CD4-positive, alpha-beta T cell (primary cell): ENCODE measurements at regions not wholly inside any gene's neighbourhood (a gene's known extent, or its start where the extent isn't known, plus 50 kb on each side); places are given as distances from the start of the nearest gene placed in this dataset.
"Not testable (repeated sequence)": the region's sequence is repeated elsewhere in the genome, so short reads cannot be mapped to it uniquely, and the experiment has no call there.

ENCODE experiments used
- ATAC-seq: fragments of 200-7000 bp; cut with Tn5 transposase; one replicate; pipeline ENCODE4 v1.10.0; 2022; ENCODE audit warnings: mild to moderate bottlenecking; ENCODE audit not compliant: poor library complexity
- CTCF ChIA-PET: fragments of 350-600 bp; sonication (Branson Sonifier 250); formaldehyde crosslinking; loops from one replicate; lab custom pipeline; 2021; ENCODE audit warnings: antibody characterized with exemption, inconsistent platforms; lab: Charles Lee
- POLR2A ChIA-PET: fragments of 350-600 bp; sonication (Branson Sonifier 250); formaldehyde crosslinking; loops from one replicate; lab custom pipeline; 2021; ENCODE audit warnings: antibody characterized with exemption, inconsistent platforms; lab: Charles Lee
- DNase-seq, 14 experiments: peaks; one replicate each; pipeline ENCODE4 v3.0.0-alpha.2; 2013 to 2020; ENCODE audit warnings: mixed read lengths in 2 of 14
- H3K27ac ChIP-seq, 2 donors: one replicate each; pipeline versions ENCODE4 v1.5.1 to v1.7.0; 2013; ENCODE audit warnings: low read length in 2 of 2, low read depth in 1 of 2, mild to moderate bottlenecking in 1 of 2
- H3K27me3 ChIP-seq, 2 experiments: 1 replicate in 1 of 2; 2 replicates in 1 of 2; pipeline versions ENCODE4 v1.6.1 to v1.7.0; 2013; ENCODE audit warnings: low read length in 2 of 2, control low read depth in 1 of 2, mild to moderate bottlenecking in 1 of 2, moderate library complexity in 1 of 2; ENCODE audit not compliant: insufficient read depth in 2 of 2, control insufficient read depth in 1 of 2
- H3K36me3 ChIP-seq: one replicate; pipeline ENCODE4 v1.6.1; 2013; ENCODE audit warnings: low read length, control low read depth; ENCODE audit not compliant: insufficient read depth
- H3K4me1 ChIP-seq: one replicate; pipeline ENCODE4 v1.6.1; 2013; ENCODE audit warnings: low read length, control low read depth; ENCODE audit not compliant: insufficient read depth
- H3K4me3 ChIP-seq: one replicate; pipeline ENCODE4 v1.5.1; 2013; ENCODE audit warnings: mild to moderate bottlenecking, low read length, moderate library complexity
- H3K9me3 ChIP-seq, 2 experiments: 1 replicate in 1 of 2; 2 replicates in 1 of 2; pipeline versions ENCODE4 v1.6.1 to v1.7.0; 2013; ENCODE audit warnings: low read length in 2 of 2, mild to moderate bottlenecking in 2 of 2, control low read depth in 1 of 2, moderate library complexity in 1 of 2; ENCODE audit not compliant: control insufficient read depth in 1 of 2, insufficient read depth in 1 of 2
- H3K27ac Mint-ChIP-seq: one replicate; pipeline ENCODE4 v1.8.0; 2020; ENCODE audit warnings: mixed read lengths
- H3K27me3 Mint-ChIP-seq: one replicate; pipeline ENCODE4 v1.8.0; 2021; ENCODE audit warnings: mixed read lengths
- H3K36me3 Mint-ChIP-seq: one replicate; pipeline ENCODE4 v1.8.0; 2021; ENCODE audit warnings: low read depth, mixed read lengths
- H3K4me1 Mint-ChIP-seq: one replicate; pipeline ENCODE4 v1.8.0; 2021; ENCODE audit warnings: low read depth, mixed read lengths
- H3K4me3 Mint-ChIP-seq: one replicate; pipeline ENCODE4 v1.8.0; 2020; ENCODE audit warnings: mild to moderate bottlenecking, mixed read lengths
- H3K9me3 Mint-ChIP-seq: one replicate; pipeline ENCODE4 v1.8.0; 2020; ENCODE audit warnings: mixed read lengths
- intact Hi-C, 2 experiments: fragments of 100-400 bp; cut with DNase I in 1 of 2; cut with micrococcal nuclease in 1 of 2; formaldehyde crosslinking; loops; one replicate each; pipeline versions ENCODE4 v1.15.1 to v1.9.0; 2023 to 2025; cut with DNase I, micrococcal nuclease
- TF ChIP-seq, protein P1 (sequence below): fragments of 200-600 bp; IDR thresholded peaks from one replicate; pipeline ENCODE4 v1.8.0; 2022; ENCODE audit warnings: antibody characterized with exemption, mild to moderate bottlenecking

DNA sequence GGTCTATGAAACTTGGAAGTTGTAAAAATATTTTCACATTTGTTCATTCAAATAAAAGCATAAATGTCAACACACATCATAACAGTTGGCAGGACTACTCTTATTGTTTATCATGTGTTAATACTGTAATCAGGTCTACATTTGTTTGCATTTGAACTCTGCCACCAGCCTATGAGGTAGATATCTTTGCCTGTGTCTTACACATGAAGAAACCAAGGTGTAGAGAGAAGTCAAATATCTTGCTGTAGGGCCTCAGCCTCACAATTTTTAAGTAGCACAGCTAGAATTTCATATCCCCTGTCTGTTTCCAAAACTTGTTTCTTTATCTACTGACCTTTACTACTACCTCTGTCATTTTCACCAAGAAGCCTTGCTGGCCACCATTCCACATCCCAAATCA is 161.9 kb downstream of the ZIC4 start:
- H3K4me3 Mint-ChIP-seq = no peak overlapping the region
- H3K27me3 ChIP-seq = no peaks in the 10 kb centered on the region
- no peak overlapping the region for H3K27ac ChIP-seq
- no peaks in the 10 kb centered on the region for H3K36me3 ChIP-seq
- ATAC-seq = no peak
- peaks cover 5% of the 10 kb centered on the region for H3K9me3 Mint-ChIP-seq
- no peak overlapping the region for H3K4me3 ChIP-seq
- H3K4me1 ChIP-seq = no peaks in the 10 kb centered on the region
- POLR2A ChIA-PET = no interaction called here
- H3K36me3 Mint-ChIP-seq = no peaks in the 10 kb centered on the region
- intact Hi-C loops = no loop called here
- H3K27ac Mint-ChIP-seq = no peak overlapping the region
- no peaks in the 10 kb centered on the region for H3K27me3 Mint-ChIP-seq
- DNase-seq = no peak
- peaks cover 0 to 9% of the 10 kb centered on the region in 2 experiments for H3K9me3 ChIP-seq
- H3K4me1 Mint-ChIP-seq = no peaks in the 10 kb centered on the region
- CTCF ChIA-PET = no interaction called here
- TF ChIP-seq, protein P1, sequence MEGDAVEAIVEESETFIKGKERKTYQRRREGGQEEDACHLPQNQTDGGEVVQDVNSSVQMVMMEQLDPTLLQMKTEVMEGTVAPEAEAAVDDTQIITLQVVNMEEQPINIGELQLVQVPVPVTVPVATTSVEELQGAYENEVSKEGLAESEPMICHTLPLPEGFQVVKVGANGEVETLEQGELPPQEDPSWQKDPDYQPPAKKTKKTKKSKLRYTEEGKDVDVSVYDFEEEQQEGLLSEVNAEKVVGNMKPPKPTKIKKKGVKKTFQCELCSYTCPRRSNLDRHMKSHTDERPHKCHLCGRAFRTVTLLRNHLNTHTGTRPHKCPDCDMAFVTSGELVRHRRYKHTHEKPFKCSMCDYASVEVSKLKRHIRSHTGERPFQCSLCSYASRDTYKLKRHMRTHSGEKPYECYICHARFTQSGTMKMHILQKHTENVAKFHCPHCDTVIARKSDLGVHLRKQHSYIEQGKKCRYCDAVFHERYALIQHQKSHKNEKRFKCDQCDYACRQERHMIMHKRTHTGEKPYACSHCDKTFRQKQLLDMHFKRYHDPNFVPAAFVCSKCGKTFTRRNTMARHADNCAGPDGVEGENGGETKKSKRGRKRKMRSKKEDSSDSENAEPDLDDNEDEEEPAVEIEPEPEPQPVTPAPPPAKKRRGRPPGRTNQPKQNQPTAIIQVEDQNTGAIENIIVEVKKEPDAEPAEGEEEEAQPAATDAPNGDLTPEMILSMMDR = no peak

DNA sequence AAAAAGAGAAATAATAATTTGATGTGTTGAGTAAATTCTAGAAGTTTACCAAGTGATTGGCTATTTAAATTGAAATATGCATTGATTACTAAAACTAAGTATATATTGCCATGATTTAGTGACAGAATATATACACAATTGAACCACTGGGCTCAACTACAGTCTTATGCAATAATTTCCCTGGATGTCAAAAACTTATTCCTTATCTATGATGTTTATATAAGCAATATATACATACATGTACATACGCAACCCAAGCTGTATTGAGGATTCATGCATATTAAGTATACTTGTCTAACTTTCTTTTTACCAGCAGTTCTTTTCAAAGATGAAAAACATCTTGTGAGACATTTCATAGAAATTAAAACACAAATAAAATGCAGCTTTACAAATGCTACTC is 165.8 kb downstream of the ZIC4 start:
- ATAC-seq (no peak), DNase-seq (no peak)
- ChIA-PET CTCF (no interaction called here), POLR2A (no interaction called here)
- intact Hi-C loops = no loop called here
- H3K36me3 ChIP-seq = no peaks in the 10 kb centered on the region
- TF ChIP-seq, protein P1 = no peak
- H3K9me3 ChIP-seq = peaks cover 0 to 5% of the 10 kb centered on the region in 2 experiments
- H3K27me3 ChIP-seq = no peaks in the 10 kb centered on the region
- Mint-ChIP-seq H3K9me3 (peaks cover 2% of the 10 kb centered on the region), H3K27me3 (no peaks in the 10 kb centered on the region), H3K36me3 (no peaks in the 10 kb centered on the region), H3K4me1 (no peaks in the 10 kb centered on the region), H3K27ac (no peak overlapping the region), H3K4me3 (no peak overlapping the region)
- H3K4me1 ChIP-seq = no peaks in the 10 kb centered on the region
- H3K4me3 ChIP-seq = no peak overlapping the region
- no peak overlapping the region for H3K27ac ChIP-seq

- DNase-seq (no peak), ATAC-seq (no peak)
- peaks cover 5% of the 10 kb centered on the region for H3K9me3 Mint-ChIP-seq
- Histone ChIP-seq H3K9me3 (no peaks in the 10 kb centered on the region), H3K4me1 (no peaks in the 10 kb centered on the region), H3K27me3 (no peaks in the 10 kb centered on the region), H3K27ac (no peak overlapping the region), H3K4me3 (no peak overlapping the region), H3K36me3 (no peaks in the 10 kb centered on the region)
- no peaks in the 10 kb centered on the region for H3K27me3 Mint-ChIP-seq
- H3K4me3 Mint-ChIP-seq = no peak overlapping the region
- TF ChIP-seq, protein P1 = no peak
- no peaks in the 10 kb centered on the region for H3K4me1 Mint-ChIP-seq
- H3K27ac Mint-ChIP-seq = no peak overlapping the region
- intact Hi-C loops = no loop called here
- ChIA-PET POLR2A (no interaction called here), CTCF (no interaction called here)
- H3K36me3 Mint-ChIP-seq = no peaks in the 10 kb centered on the region
Measured at GRCh38 chr3:147237991-147238390, 168.4 kb downstream of the ZIC4 start.

- H3K4me1 Mint-ChIP-seq, H3K27me3 Mint-ChIP-seq, H3K9me3 ChIP-seq, H3K9me3 Mint-ChIP-seq, H3K36me3 Mint-ChIP-seq, CTCF ChIA-PET, intact Hi-C loops, H3K4me3 ChIP-seq, H3K27ac ChIP-seq, POLR2A ChIA-PET, H3K36me3 ChIP-seq, ATAC-seq, H3K4me1 ChIP-seq, H3K27me3 ChIP-seq, H3K4me3 Mint-ChIP-seq, DNase-seq, H3K27ac Mint-ChIP-seq: not testable (repeated sequence)
Measured at GRCh38 chr3:147231980-147232379, 174.4 kb downstream of the ZIC4 start.
